AG09319 (cell line): ENCODE measurements at regions not wholly inside any gene's neighbourhood (a gene's known extent, or its start where the extent isn't known, plus 50 kb on each side); places are given as distances from the start of the nearest gene placed in this dataset.
"Not testable (repeated sequence)": the region's sequence is repeated elsewhere in the genome, so short reads cannot be mapped to it uniquely, and the experiment has no call there.

Experiments used
- DNase-seq: peaks from one replicate; pipeline ENCODE4 v3.0.0-alpha.2; 2010; ENCODE audit warnings: low read depth; ENCODE audit errors: extremely low read depth
- CTCF ChIP-seq: IDR thresholded peaks from 2 replicates; pipeline ENCODE4 v1.5.1; 2011; ENCODE audit warnings: low read depth, mild to moderate bottlenecking, inconsistent platforms, low read length, moderate library complexity

- TF ChIP-seq CTCF, result no peak
- DNase-seq, result no peak
These were observed 221.2 kb upstream of the PTGFR start for GRCh38 chr1:78269591-78269990.

- DNase-seq, result not testable (repeated sequence)
These were observed 219.4 kb upstream of the PTGFR start for GRCh38 chr1:78271423-78271822.

- TF ChIP-seq CTCF, result no peak; the same call in 1 of the 2 replicates
- DNase-seq, result peak; percentile 67
These were observed 216.0 kb upstream of the PTGFR start for GRCh38 chr1:78274814-78275213.

GRCh38 chr1:78275456-78275855, 215.3 kb upstream of the PTGFR start:
- no peak for DNase-seq
- no peak for TF ChIP-seq CTCF

GRCh38 chr1:78275906-78276685, 214.7 kb upstream of the PTGFR start:
- DNase-seq, result no peak

GRCh38 chr1:78277253-78277652, 213.5 kb upstream of the PTGFR start:
- DNase-seq, result no peak
- no peak for TF ChIP-seq CTCF

More at GRCh38 chr1:78275906-78276685, 214.7 kb upstream of the PTGFR start:
- no peak; the same call in 1 of the 2 replicates for TF ChIP-seq CTCF

- DNase-seq, result peak; percentile 86
- TF ChIP-seq CTCF, result no peak
These were observed 211.7 kb upstream of the PTGFR start for GRCh38 chr1:78279051-78279450.

- no peak for TF ChIP-seq CTCF
These were observed 210.1 kb upstream of the PTGFR start for GRCh38 chr1:78280626-78281025.

More at GRCh38 chr1:78280626-78281025, 210.1 kb upstream of the PTGFR start:
- DNase-seq, result no peak
